H1 (cell line): ENCODE measurements at regions not wholly inside any gene's neighbourhood (a gene's known extent, or its start where the extent isn't known, plus 50 kb on each side); places are given as distances from the start of the nearest gene placed in this dataset.

Source experiments
- KDM1A ChIP-seq: fragments of 200-600, 300-600 bp; sonication (generic); IDR thresholded peaks from 2 replicates; pipeline ENCODE4 v1.7.1; 2016; ENCODE audit warnings: mild to moderate bottlenecking, low read length, borderline replicate concordance
- TF ChIP-seq, protein P1 (sequence below), 3 experiments: IDR thresholded peaks; 1 replicate in 2 of 3; 2 replicates in 1 of 3; pipeline versions ENCODE4 v1.5.1 to v1.6.1; 2011; ENCODE audit warnings: low read length in 3 of 3, mild to moderate bottlenecking in 3 of 3, inconsistent platforms in 2 of 3, low read depth in 1 of 3, moderate library complexity in 1 of 3; ENCODE audit not compliant: insufficient read depth in 1 of 3; ENCODE audit errors: control extremely low read depth in 1 of 3
- TF ChIP-seq, protein P2 (sequence below): IDR thresholded peaks from 2 replicates; pipeline ENCODE4 v1.6.1; 2012; ENCODE audit warnings: low read length, inconsistent platforms

- TF ChIP-seq, protein P1, sequence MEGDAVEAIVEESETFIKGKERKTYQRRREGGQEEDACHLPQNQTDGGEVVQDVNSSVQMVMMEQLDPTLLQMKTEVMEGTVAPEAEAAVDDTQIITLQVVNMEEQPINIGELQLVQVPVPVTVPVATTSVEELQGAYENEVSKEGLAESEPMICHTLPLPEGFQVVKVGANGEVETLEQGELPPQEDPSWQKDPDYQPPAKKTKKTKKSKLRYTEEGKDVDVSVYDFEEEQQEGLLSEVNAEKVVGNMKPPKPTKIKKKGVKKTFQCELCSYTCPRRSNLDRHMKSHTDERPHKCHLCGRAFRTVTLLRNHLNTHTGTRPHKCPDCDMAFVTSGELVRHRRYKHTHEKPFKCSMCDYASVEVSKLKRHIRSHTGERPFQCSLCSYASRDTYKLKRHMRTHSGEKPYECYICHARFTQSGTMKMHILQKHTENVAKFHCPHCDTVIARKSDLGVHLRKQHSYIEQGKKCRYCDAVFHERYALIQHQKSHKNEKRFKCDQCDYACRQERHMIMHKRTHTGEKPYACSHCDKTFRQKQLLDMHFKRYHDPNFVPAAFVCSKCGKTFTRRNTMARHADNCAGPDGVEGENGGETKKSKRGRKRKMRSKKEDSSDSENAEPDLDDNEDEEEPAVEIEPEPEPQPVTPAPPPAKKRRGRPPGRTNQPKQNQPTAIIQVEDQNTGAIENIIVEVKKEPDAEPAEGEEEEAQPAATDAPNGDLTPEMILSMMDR (IDR thresholded peaks at IDR 0.05; ENCODE audit: control extremely low read depth in 1 of 3, insufficient read depth in 1 of 3, low read depth in 1 of 3, low read length in 3 of 3): no peak
- no peak for TF ChIP-seq KDM1A
- TF ChIP-seq, protein P2, sequence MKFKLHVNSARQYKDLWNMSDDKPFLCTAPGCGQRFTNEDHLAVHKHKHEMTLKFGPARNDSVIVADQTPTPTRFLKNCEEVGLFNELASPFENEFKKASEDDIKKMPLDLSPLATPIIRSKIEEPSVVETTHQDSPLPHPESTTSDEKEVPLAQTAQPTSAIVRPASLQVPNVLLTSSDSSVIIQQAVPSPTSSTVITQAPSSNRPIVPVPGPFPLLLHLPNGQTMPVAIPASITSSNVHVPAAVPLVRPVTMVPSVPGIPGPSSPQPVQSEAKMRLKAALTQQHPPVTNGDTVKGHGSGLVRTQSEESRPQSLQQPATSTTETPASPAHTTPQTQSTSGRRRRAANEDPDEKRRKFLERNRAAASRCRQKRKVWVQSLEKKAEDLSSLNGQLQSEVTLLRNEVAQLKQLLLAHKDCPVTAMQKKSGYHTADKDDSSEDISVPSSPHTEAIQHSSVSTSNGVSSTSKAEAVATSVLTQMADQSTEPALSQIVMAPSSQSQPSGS: no peak
Measured at GRCh38 chr14:42172304-42172703, 565.6 kb downstream of the LRFN5 start.
